ENCODE measurements at regions not wholly inside any gene's neighbourhood (a gene's known extent, or its start where the extent isn't known, plus 50 kb on each side); places are given as distances from the start of the nearest gene placed in this dataset.

- TF ChIP-seq CTCF (IDR thresholded peaks at IDR 0.05) (no peak), POLR2A (IDR thresholded peaks at IDR 0.05) (no peak)
Measured at GRCh38 chr13:26895808-26896466, 135.4 kb upstream of the GPR12 start.
